GM23248 (cell line): ENCODE measurements at regions not wholly inside any gene's neighbourhood (a gene's known extent, or its start where the extent isn't known, plus 50 kb on each side); places are given as distances from the start of the nearest gene placed in this dataset.

Experiments used
- EZH2 ChIP-seq: fragments of 200-600 bp; sonication (generic); IDR thresholded peaks from 2 replicates; pipeline ENCODE4 v1.6.1; 2018; ENCODE audit warnings: antibody characterized with exemption, mild to moderate bottlenecking; ENCODE audit not compliant: insufficient read depth, poor library complexity, severe bottlenecking
- EZH2phosphoT487 ChIP-seq: fragments of 200-600 bp; sonication (generic); IDR thresholded peaks from 2 replicates; pipeline ENCODE4 v1.6.1; 2018; ENCODE audit warnings: antibody characterized with exemption, moderate library complexity, mild to moderate bottlenecking, low read depth; ENCODE audit not compliant: insufficient read depth

- TF ChIP-seq EZH2 (no peak), EZH2phosphoT487 (no peak)
Observed at GRCh38 chr13:40245567-40245966, 420.9 kb downstream of the FOXO1 start.
